Colon (tissue), 2 donors: ENCODE measurements at regions not wholly inside any gene's neighbourhood (a gene's known extent, or its start where the extent isn't known, plus 50 kb on each side); places are given as distances from the start of the nearest gene placed in this dataset.

Source experiments
- FAIRE-seq: peaks from 2 replicates; lab custom pipeline; 2012; peaks lifted over from hg19 to GRCh38; lab: Jason Lieb, UNC
- donor health status: control.
- donor health status: control.

- no peak for FAIRE-seq
Measured at GRCh38 chr15:39125904-39126303, 455.0 kb upstream of the THBS1 start.

DNA sequence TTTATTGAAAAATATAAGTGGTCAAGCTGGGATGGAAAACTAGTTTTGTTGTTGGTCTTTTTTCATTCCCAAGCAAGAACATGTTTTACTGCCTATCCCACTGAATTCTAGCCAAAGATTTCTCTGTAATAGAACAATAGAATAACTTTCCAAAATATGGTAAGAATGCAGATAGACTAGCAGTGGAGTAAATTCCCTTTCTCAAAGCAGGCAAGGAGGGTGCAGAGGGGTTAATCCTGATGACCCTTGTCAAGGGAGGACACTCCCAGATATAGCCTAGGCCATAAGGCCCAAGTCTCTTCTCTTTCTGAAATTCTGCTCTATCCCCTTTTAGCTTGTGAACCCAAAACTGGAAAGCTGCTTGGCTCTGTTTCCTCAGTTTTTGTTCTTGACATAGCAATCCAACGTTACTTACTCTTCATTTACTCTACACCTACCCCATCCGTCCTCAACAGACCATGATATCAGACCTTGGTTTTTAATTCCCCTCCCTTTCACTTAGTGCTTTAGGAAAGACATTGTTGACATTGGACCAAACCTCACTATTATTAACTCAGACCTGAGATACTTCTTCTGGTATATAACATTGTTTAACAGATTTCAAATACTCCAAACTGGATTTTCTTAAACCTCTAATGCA lies 453.6 kb upstream of the THBS1 start:
- FAIRE-seq: no peak

DNA sequence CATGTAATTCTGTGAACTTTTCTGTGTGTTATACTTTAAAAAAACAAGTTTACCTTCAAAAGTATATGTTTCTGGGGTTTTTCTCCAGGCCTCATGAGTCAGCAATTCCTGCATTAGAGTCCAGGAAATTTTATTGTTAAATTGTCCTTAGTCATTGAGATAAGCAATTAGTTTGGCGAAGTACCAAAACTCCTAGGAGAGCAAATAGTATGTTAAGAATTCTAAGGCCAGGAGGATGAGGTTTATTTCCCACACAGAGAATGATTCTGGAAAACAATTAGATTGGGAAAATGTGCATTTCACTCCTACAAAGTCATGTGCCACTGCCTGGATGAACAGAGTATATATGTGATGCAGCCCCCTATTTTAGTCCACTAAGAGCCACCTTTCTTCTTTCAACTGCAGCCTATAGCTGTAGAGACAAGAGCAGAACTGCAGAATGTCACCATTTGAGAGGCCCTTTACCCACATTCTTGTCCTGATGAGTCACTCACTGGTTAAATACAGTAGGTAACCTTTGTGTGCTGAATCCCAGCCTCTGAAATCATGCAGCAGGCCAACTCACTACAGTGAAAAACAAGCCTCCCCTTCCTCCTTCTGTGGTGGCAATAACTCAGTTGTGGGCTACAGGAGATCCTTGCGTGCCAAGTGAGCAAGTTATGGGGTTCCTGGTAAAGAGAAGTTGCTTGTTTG lies 452.8 kb upstream of the THBS1 start:
- FAIRE-seq: no peak

- FAIRE-seq: no peak
Measured at GRCh38 chr15:39128746-39129145, 452.1 kb upstream of the THBS1 start.

DNA sequence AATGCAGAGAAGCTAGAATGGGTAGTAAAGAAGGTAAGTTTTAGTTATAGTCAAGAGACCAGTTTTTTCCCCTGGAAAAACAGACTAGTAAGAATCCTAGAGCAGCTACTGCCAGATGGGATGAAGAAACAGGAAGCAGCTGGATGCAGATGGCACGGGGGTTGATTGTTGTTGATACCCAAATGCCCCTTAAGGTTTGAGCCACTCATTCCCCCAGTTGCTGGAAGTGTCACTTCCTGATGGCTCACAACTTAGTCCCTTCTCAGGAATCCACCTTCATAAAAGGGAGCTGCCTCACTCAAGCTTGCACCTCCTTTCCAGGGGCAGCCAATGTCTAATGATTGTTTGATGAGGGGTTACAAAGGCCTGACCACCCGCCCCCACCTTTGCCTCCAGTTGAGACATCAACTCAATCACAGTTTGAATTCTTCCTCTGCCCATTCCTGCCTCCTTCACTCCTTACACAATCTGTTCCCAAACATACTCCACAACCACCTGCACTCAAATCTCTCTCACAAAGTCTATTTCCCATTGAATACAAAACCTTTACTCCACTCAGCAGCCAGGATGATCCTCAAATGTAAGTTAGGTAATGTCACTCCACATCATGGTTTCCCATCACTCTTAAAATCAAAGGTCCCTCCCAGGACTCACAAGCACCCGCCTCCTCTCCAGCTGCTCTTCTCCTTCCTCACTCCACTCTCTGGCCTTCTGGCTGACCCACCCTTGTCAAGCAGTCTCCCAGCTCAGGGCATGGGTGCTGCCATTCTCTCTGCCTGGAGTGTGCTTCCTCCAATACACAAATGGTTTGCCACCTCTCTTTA lies 450.1 kb upstream of the THBS1 start:
- FAIRE-seq: no peak

DNA sequence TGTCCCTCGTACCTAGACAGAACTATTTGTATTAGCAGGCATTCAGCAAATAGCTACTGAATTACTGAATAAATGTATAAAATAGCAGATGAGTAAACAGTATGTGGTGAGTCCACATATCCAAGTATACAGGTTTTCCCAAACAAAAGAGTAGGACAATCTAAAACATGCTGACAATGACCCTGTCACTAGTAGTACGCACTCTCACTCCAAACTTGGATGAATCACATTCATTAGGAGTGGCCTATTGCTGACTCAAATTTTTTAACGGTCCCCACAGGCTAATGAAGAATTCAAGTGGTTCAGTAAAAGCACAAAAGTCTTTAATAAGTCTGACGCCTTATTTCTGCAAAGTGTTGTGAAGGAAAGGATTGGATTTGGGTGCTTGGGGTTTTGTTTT lies 449.3 kb upstream of the THBS1 start:
- FAIRE-seq: no peak

DNA sequence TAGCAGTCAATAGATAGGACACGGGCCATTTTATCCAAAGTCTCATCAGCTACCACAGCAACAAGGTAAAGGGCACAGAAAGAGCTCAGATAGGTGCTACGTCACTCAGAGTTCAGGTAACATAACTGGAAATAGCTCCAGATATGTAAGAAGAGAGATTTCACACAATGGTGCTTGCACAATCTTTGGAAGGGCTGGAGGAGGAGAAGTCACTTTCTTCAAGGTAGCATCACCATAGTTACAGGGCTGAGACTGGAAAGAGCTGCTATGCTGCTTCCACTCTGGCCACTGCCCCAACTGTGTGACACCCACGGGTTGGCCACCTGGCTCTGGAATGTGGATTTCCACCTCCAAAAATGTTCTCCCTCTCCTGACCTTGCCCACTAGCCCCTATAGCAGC lies 448.8 kb upstream of the THBS1 start:
- FAIRE-seq: no peak

DNA sequence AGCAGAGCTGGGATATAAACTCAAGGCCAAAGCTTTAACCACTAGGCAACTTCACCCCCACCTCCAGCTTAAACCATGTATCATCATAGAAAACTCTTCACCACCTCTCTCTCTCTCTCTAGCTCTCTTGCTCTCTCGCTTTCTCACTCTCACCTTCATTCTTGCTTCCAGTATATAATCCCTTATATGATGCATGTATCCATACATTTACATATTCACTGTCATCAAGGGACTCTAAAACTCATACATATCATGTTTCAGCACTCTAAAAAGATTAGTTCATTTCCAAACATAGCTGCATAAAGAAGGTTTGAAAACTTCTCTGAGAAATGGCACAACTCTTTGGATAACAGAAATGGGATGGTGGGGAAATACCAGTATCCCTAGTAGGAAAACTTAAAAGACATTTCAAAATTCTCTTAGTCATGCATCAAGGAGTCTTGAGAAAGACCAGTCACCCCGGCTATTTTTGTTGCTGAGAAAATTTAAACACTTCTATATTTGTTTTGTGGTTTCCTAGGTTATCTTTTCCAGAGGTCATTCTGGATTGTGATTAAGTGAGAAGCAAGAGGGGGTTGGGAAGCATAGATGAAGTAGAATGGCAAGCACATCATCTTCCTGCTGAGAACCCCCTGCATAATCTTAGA lies 447.8 kb upstream of the THBS1 start:
- no peak for FAIRE-seq

GRCh38 chr15:39134282-39134681 lies 446.6 kb upstream of the THBS1 start:
- FAIRE-seq: no peak

DNA sequence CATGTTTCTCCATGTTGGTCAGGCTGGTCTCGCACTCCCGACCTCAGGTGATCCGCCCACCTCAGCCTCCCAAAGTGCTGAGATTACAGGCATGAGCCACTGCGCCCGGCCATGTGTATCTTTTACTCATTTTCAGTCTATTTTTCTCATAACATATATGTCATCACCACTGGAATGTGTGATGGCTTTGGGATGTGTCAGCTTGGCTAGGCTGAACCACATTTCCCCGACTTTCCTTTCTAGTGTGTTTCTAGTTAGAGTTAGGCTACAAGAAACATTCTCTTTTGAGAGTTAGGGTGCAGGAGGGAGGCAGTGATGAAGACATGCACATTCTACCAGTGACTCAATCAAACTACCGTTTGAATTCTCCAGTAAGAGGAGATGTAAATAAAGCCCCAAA lies 444.9 kb upstream of the THBS1 start:
- FAIRE-seq: no peak

DNA sequence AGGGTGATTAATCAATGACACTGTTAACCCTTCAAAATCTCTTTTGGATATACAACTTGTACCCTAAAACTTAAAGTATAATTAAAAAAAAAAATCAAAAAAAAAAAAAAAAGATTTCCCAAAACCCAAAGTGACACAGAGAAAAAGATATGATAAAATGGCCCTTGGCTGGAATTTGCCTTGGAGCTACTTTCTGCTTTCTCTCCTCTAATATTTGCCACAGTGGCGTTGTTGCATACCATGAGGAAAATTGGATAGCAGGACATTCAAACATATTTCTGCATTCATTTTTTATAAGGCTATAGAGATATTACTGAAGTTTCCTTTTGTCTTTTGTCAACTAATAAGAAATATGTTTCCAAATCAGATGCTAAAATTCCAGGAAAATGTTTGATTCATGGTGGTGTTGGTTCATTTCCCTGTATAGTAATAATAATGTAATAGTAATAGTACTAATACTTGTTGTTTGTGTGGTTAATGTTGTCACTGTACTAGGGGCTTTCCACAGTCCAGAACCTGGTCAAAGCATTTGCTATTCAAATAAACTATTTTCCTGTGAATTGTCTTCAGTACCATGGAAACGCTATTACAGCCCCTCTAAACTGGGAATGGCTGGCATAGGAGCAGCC lies 441.3 kb upstream of the THBS1 start:
- FAIRE-seq: no peak

GRCh38 chr15:39140060-39140604 lies 440.7 kb upstream of the THBS1 start:
- no peak for FAIRE-seq

DNA sequence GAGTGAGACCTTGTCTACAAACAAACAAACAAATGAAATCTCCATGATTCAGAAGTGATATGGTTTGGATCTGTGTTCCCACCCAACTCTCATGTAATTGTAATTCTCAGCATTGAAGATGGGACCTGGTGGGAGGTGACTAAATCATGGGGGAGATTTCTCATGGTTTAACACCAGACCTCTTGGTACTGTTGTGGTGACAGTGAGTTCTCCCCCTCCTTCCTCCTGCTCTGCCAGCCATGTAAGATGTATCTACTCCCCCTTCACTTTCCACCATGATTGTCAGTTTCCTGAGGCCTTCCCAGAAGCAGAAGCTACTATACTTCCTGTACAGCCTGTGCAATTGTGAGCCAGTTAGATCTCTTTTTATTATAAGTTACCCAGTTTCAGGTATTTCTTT lies 438.4 kb upstream of the THBS1 start:
- FAIRE-seq: no peak

DNA sequence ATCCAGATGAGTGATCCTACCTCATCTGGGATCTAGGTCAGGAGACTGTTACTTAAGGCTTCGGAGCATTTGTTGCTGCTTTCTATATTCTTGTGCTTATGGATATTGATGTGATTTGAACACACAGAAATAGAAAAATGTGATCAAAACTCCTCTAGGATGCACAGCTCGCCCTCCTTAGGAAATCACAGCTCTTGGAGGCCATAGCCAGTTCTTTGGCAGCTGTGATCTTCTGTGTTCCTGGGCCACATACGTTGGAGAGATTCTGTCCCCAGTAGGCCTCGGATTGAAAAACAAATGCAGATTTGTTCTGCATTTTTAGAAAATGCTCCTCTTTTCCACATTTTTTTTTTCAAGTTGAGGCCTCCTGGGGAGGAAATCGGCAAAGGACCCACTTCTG lies 437.4 kb upstream of the THBS1 start:
- FAIRE-seq: no peak

DNA sequence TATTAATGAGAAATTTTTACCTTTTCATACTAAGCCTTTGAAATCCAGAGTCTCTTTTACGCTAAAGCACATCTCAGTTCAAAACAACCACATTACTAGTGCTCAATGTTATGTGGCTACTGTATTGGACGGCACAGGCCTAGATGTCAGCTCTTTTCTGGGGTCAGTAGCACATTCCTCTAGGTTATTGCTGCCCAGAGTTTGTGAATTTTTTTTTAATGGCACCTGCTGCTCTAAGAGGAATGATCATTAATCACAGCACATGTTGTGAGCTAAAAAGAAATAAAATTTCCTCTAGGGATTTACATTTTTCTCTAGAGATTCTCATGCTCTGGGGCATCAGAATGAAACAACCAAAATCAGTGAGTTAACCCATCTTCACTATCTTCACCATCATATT lies 436.8 kb upstream of the THBS1 start:
- FAIRE-seq: no peak

- no peak for FAIRE-seq
Measured at GRCh38 chr15:39144613-39145499, 436.0 kb upstream of the THBS1 start.

- FAIRE-seq: no peak
Measured at GRCh38 chr15:39145854-39146625, 434.8 kb upstream of the THBS1 start.

DNA sequence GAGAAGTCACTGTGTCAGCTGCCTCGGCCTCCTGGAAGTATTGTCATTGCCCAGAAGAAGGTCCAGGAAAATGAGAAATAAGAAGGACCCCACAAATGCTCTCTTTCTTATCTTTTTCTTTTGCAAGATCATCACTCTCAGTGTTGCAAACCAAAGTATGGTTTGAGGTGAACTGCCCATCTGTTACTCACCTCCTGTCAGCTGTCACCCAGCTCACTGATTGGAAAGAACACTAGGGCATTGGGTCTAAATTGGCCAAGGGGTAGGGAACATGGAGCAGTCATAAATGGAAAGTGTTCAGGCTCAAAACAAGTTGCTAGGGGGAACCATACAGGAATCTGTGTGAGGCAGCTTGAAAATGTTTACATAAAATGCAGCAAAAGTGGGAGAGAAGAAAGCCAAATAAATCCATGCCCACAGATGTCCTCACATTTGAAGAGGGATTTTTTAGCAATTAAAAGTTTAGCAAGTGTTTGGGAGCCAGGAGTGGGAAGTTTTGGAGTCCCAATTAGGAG lies 431.2 kb upstream of the THBS1 start:
- FAIRE-seq: no peak

DNA sequence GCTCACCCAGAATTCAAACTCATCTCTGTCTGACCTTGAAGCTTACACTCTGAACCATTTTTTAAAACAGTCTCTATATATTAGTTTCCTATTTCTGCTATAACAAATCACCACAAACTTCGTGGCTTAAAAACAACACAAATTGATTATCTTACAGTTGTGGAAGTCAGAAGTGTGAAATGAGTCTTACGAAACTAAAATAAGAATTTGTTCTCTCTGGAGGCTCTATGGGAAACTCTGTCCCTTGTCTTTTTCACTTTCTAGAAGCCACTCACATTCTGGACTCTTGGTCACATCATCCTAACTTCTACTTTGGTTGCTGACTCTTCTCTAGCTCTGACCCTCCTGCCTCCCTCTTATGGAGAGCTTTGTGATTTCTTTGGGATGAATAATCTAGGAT lies 429.3 kb upstream of the THBS1 start:
- no peak for FAIRE-seq
